ENCODE measurements at regions not wholly inside any gene's neighbourhood (a gene's known extent, or its start where the extent isn't known, plus 50 kb on each side); places are given as distances from the start of the nearest gene placed in this dataset.

- no peak for TF ChIP-seq EZH2 (IDR thresholded peaks at IDR 0.05)
- no peak for TF ChIP-seq REST (IDR thresholded peaks at IDR 0.05; ENCODE audit: low read depth)
- no peak for TF ChIP-seq CTCF (IDR thresholded peaks at IDR 0.05 in 2 of 3, conservative IDR thresholded peaks at IDR 0.05 in 1 of 3; ENCODE audit: borderline replicate concordance in 1 of 3, insufficient read depth in 1 of 3, low read depth in 2 of 3, low read length in 2 of 3)
- no peak for TF ChIP-seq POLR2A (IDR thresholded peaks at IDR 0.05; ENCODE audit: borderline replicate concordance, extremely low read depth, insufficient read depth, insufficient read length)
- TF ChIP-seq ZFX (IDR thresholded peaks at IDR 0.05) = no peak
Measured at GRCh38 chr5:152332716-152333460, 72.2 kb downstream of the NMUR2 start.

Measured in HCT116 (cell line).